GM10248 (cell line): ENCODE measurements at regions not wholly inside any gene's neighbourhood (a gene's known extent, or its start where the extent isn't known, plus 50 kb on each side); places are given as distances from the start of the nearest gene placed in this dataset.

ENCODE experiments used
- CTCF ChIA-PET: fragments of 300-600 bp; sonication (Branson Sonifier 250); formaldehyde crosslinking; extraction: SDS; loops from one replicate; lab custom pipeline; 2021; ENCODE audit warnings: antibody characterized with exemption; lab: Yijun Ruan, JAX
- POLR2A ChIA-PET: fragments of 350-650 bp; sonication (Branson Sonifier 250); formaldehyde crosslinking; extraction: SDS; loops from one replicate; lab custom pipeline; 2020; ENCODE audit warnings: antibody characterized with exemption; lab: Yijun Ruan, JAX
- DNase-seq: peaks from one replicate; pipeline ENCODE4 v3.0.0; 2012; ENCODE audit errors: extremely low spot score
- CTCF ChIP-seq: IDR thresholded peaks from 2 replicates; pipeline ENCODE4 v1.5.1; 2012; ENCODE audit warnings: mild to moderate bottlenecking, low read depth; ENCODE audit errors: extremely low read depth, missing control alignments, control extremely low read depth

GRCh38 chr3:106673926-106674569 is 703.2 kb upstream of the CCDC54 start:
- DNase-seq: no peak
- TF ChIP-seq CTCF: no peak
- CTCF ChIA-PET: no interaction called here
- POLR2A ChIA-PET: no interaction called here

GRCh38 chr3:106675451-106675850 is 701.8 kb upstream of the CCDC54 start:
- DNase-seq: no peak
- TF ChIP-seq CTCF: no peak
- ChIA-PET POLR2A (no interaction called here), CTCF (no interaction called here)

- no peak for TF ChIP-seq CTCF
- POLR2A ChIA-PET: no interaction called here
- CTCF ChIA-PET: no interaction called here
- no peak for DNase-seq
Observed at GRCh38 chr3:106678657-106679390, 698.4 kb upstream of the CCDC54 start.

- POLR2A ChIA-PET: interaction anchor here (0.6 kb wide), 1 partner anchor 45 kb away, joined by 4 read pairs; no protein-coding TSS in a partner anchor
- CTCF ChIA-PET: no interaction called here
- no peak for DNase-seq
- no peak for TF ChIP-seq CTCF
Observed at GRCh38 chr3:106683953-106684620, 693.2 kb upstream of the CCDC54 start.

- ChIA-PET CTCF (no interaction called here), POLR2A (no interaction called here)
- TF ChIP-seq CTCF: no peak
- no peak for DNase-seq
Observed at GRCh38 chr3:106685745-106686144, 691.5 kb upstream of the CCDC54 start.

GRCh38 chr3:106687905-106688304 is 689.3 kb upstream of the CCDC54 start:
- POLR2A ChIA-PET: no interaction called here
- DNase-seq: no peak
- CTCF ChIA-PET: interaction anchor here (1.3 kb wide), 1 partner anchor 9 kb away, joined by 4 read pairs; no protein-coding TSS in a partner anchor
- TF ChIP-seq CTCF: no peak
